A673 (cell line): ENCODE measurements at regions not wholly inside any gene's neighbourhood (a gene's known extent, or its start where the extent isn't known, plus 50 kb on each side); places are given as distances from the start of the nearest gene placed in this dataset.

Source experiments
- CTCF ChIP-seq: fragments of 300-800, 200-600 bp; sonication (generic); conservative IDR thresholded peaks from 2 replicates; pipeline ENCODE4 v1.5.1; 2017; ENCODE audit warnings: low read depth, mild to moderate bottlenecking, antibody characterized with exemption, low read length, moderate library complexity, mixed read lengths
- EZH2 ChIP-seq: fragments of 200-600 bp; sonication (generic); IDR thresholded peaks from 2 replicates; pipeline ENCODE4 v1.6.1; 2017; ENCODE audit warnings: borderline replicate concordance, low read depth, mild to moderate bottlenecking, mixed read lengths, antibody characterized with exemption, low read length; ENCODE audit not compliant: poor library complexity, severe bottlenecking

GRCh38 chr20:51190783-51191180 is 167.9 kb upstream of the KCNG1 start:
- TF ChIP-seq CTCF (no peak), EZH2 (no peak)
